MM.1S (cell line): ENCODE measurements at regions not wholly inside any gene's neighbourhood (a gene's known extent, or its start where the extent isn't known, plus 50 kb on each side); places are given as distances from the start of the nearest gene placed in this dataset.

Experiments used
- DNase-seq: peaks from one replicate; pipeline ENCODE4 v3.0.0-alpha.2; 2015
- H2AFZ ChIP-seq: fragments of 300-600 bp; sonication (generic); 2 replicates; pipeline ENCODE4 v1.6.0; 2016; ENCODE audit warnings: antibody characterized with exemption, low read length
- H3F3A ChIP-seq: fragments of 300-600 bp; sonication (generic); 2 replicates; pipeline ENCODE4 v1.6.1; 2016; ENCODE audit warnings: mild to moderate bottlenecking, antibody characterized with exemption, low read length, moderate library complexity, mixed read lengths; ENCODE audit not compliant: insufficient read depth
- H3K27ac ChIP-seq: fragments of 300-600 bp; sonication (generic); 2 replicates; pipeline ENCODE4 v1.5.1; 2016; ENCODE audit warnings: mild to moderate bottlenecking, low read length
- H3K27me3 ChIP-seq: fragments of 300-600 bp; sonication (generic); replicated peaks from 2 replicates; pipeline ENCODE4 v1.6.0; 2016; ENCODE audit warnings: low read length; ENCODE audit not compliant: insufficient read depth
- H3K36me3 ChIP-seq: fragments of 300-600 bp; sonication (generic); replicated peaks from 2 replicates; pipeline ENCODE4 v1.6.1; 2016; ENCODE audit warnings: mild to moderate bottlenecking, low read length, mixed read lengths; ENCODE audit not compliant: insufficient read depth
- H3K4me1 ChIP-seq: fragments of 300-600 bp; sonication (generic); 2 replicates; pipeline ENCODE4 v1.6.1; 2016; ENCODE audit warnings: low read length, mixed read lengths
- H3K4me2 ChIP-seq: fragments of 300-600 bp; sonication (generic); 2 replicates; pipeline ENCODE4 v1.6.0; 2016; ENCODE audit warnings: low read depth, low read length
- H3K4me3 ChIP-seq: fragments of 300-600 bp; sonication (generic); 2 replicates; pipeline ENCODE4 v1.5.1; 2016; ENCODE audit warnings: low read length, mixed read lengths
- H3K79me2 ChIP-seq: fragments of 300-600 bp; sonication (generic); 2 replicates; pipeline ENCODE4 v1.6.1; 2016; ENCODE audit warnings: mixed run types, low read length, mixed read lengths
- H3K9ac ChIP-seq: fragments of 300-600 bp; sonication (generic); 2 replicates; pipeline ENCODE4 v1.6.1; 2016; ENCODE audit warnings: low read length, mixed read lengths
- H3K9me2 ChIP-seq: fragments of 300-600 bp; sonication (generic); replicated peaks from 2 replicates; pipeline ENCODE4 v1.6.1; 2016; ENCODE audit warnings: mild to moderate bottlenecking, low read length, mixed read lengths; ENCODE audit not compliant: insufficient read depth
- H3K9me3 ChIP-seq: fragments of 300-600 bp; sonication (generic); replicated peaks from 2 replicates; pipeline ENCODE4 v1.6.1; 2016; ENCODE audit warnings: mild to moderate bottlenecking, low read length, mixed read lengths; ENCODE audit not compliant: insufficient read depth
- H4K20me1 ChIP-seq: fragments of 300-600 bp; sonication (generic); 2 replicates; pipeline ENCODE4 v1.6.1; 2016; ENCODE audit warnings: mild to moderate bottlenecking, low read length, moderate library complexity, mixed read lengths; ENCODE audit not compliant: insufficient read depth
- EZH2 ChIP-seq: fragments of 300-600 bp; sonication (generic); optimal IDR thresholded peaks from 2 replicates; pipeline ENCODE3; 2017; ENCODE audit warnings: low read depth, mild to moderate bottlenecking, antibody characterized with exemption, low read length, mixed read lengths
- EZH2phosphoT487 ChIP-seq: fragments of 300-600 bp; sonication (generic); IDR thresholded peaks from 2 replicates; pipeline ENCODE4 v1.6.1; 2018; ENCODE audit warnings: antibody characterized with exemption, low read length
- TF ChIP-seq, protein P1 (sequence below): fragments of 300-600 bp; sonication (generic); IDR thresholded peaks from 2 replicates; pipeline ENCODE4 v1.5.1; 2016; ENCODE audit warnings: antibody characterized with exemption, low read length, mixed read lengths

DNA sequence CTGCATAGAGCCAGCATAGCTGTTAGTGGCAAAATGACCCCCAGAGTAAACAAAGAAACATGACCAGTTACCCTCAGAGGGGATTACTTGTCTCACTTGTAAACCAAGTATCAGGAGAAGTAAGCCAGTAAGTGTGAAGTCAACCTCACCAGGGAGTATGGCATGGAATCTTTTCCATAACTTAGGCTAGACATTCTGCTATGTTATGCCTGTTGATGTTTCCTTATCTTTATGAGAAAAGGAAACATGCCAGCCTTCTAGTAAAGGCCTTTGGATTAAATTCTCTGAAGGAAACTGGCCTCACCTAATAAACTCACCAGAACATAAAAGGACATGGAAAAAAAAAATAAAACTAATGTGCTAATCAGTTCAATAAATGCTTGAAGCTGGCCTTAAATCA is 87.7 kb downstream of the SEM1 start:
- Histone ChIP-seq H4K20me1 (no peaks in the 10 kb centered on the region), H3K9ac (no peak overlapping the region), H3K4me1 (no peaks in the 10 kb centered on the region), H3K79me2 (no peaks in the 10 kb centered on the region), H2AFZ (no peak overlapping the region), H3K27me3 (peaks cover 17% of the 10 kb centered on the region), H3K4me3 (no peak overlapping the region), H3K9me3 (no peaks in the 10 kb centered on the region), H3F3A (no peaks in the 10 kb centered on the region), H3K4me2 (no peak overlapping the region), H3K36me3 (no peaks in the 10 kb centered on the region), H3K9me2 (no peaks in the 10 kb centered on the region), H3K27ac (no peak overlapping the region)
- TF ChIP-seq, protein P1, sequence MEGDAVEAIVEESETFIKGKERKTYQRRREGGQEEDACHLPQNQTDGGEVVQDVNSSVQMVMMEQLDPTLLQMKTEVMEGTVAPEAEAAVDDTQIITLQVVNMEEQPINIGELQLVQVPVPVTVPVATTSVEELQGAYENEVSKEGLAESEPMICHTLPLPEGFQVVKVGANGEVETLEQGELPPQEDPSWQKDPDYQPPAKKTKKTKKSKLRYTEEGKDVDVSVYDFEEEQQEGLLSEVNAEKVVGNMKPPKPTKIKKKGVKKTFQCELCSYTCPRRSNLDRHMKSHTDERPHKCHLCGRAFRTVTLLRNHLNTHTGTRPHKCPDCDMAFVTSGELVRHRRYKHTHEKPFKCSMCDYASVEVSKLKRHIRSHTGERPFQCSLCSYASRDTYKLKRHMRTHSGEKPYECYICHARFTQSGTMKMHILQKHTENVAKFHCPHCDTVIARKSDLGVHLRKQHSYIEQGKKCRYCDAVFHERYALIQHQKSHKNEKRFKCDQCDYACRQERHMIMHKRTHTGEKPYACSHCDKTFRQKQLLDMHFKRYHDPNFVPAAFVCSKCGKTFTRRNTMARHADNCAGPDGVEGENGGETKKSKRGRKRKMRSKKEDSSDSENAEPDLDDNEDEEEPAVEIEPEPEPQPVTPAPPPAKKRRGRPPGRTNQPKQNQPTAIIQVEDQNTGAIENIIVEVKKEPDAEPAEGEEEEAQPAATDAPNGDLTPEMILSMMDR = no peak
- TF ChIP-seq EZH2 (no peak), EZH2phosphoT487 (no peak)
- no peak for DNase-seq

DNA sequence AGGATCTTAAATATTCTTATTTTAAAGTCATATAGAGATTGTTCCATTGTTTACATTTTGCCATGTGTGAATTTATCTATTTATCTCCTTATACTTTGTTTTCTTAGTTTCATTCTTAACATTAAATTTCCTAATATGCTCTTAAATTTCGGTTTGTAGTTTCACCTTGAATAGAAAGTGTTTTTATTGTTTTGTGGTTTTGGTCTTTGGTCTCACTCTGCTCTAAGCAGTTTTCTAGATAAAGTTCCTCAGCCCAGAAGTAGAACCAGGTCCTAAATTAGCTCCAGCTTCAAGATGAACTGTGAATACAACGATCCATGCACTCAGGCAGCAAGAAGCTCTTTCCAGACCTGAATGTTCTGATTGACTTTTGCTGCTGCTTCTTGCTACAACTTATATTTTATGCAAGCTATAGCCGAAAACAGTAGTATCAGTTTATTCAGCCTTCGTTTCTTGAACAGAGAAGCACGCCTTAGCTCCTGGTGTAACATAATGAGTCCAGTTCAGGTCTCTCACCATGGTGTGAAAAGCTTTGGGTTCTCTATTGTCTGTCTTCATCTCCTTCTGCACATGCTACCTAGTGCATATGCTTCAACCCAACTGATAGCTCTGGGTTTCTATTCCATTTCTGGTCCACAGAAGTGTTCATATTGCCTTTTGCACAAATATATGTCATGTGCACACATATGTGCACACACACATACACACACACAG is 95.3 kb downstream of the SEM1 start:
- H3K36me3 ChIP-seq = no peaks in the 10 kb centered on the region
- H3K27me3 ChIP-seq = peaks cover 71% of the 10 kb centered on the region
- H3F3A ChIP-seq = peaks cover 8% of the 10 kb centered on the region
- H3K27ac ChIP-seq = no peak overlapping the region
- H3K9me3 ChIP-seq = no peaks in the 10 kb centered on the region
- no peak overlapping the region for H2AFZ ChIP-seq
- TF ChIP-seq, protein P1 = no peak
- TF ChIP-seq EZH2phosphoT487 (no peak), EZH2 (no peak)
- H3K9me2 ChIP-seq = no peaks in the 10 kb centered on the region
- peak overlapping the region; percentile 42; the same call in 1 of the 2 replicates for H3K4me2 ChIP-seq
- no peaks in the 10 kb centered on the region for H4K20me1 ChIP-seq
- no peak overlapping the region for H3K9ac ChIP-seq
- H3K4me3 ChIP-seq = no peak overlapping the region
- H3K79me2 ChIP-seq = no peaks in the 10 kb centered on the region
- H3K4me1 ChIP-seq = peaks cover 12% of the 10 kb centered on the region
- peak; percentile 73 for DNase-seq

- Histone ChIP-seq H4K20me1 (no peaks in the 10 kb centered on the region), H3K9ac (no peak overlapping the region), H3K27me3 (peaks cover 54% of the 10 kb centered on the region), H3K36me3 (no peaks in the 10 kb centered on the region), H3K4me1 (peaks cover 12% of the 10 kb centered on the region), H3K9me2 (no peaks in the 10 kb centered on the region), H3F3A (peaks cover 8% of the 10 kb centered on the region), H3K4me2 (no peak overlapping the region), H3K79me2 (no peaks in the 10 kb centered on the region), H3K4me3 (no peak overlapping the region), H3K9me3 (no peaks in the 10 kb centered on the region), H3K27ac (no peak overlapping the region), H2AFZ (no peak overlapping the region)
- TF ChIP-seq, protein P1 = no peak
- TF ChIP-seq EZH2 (no peak), EZH2phosphoT487 (no peak)
- DNase-seq = no peak
Observed at GRCh38 chr7:96612034-96612433, 97.6 kb downstream of the SEM1 start.
